Prostate gland (tissue), 2 donors: ENCODE measurements at regions not wholly inside any gene's neighbourhood (a gene's known extent, or its start where the extent isn't known, plus 50 kb on each side); places are given as distances from the start of the nearest gene placed in this dataset.

ENCODE experiments used
- CTCF ChIP-seq, 4 experiments: fragments of 200-600 bp in 2 of 4; fragments of 450-650 bp in 2 of 4; sonication (generic) in 2 of 4; IDR thresholded peaks; 1 replicate in 3 of 4; 2 replicates in 1 of 4; pipeline ENCODE4 v1.5.1; 2016 to 2019; ENCODE audit warnings: antibody characterized with exemption in 4 of 4, mild to moderate bottlenecking in 2 of 4, moderate library complexity in 2 of 4
- POLR2A ChIP-seq: fragments of 450-650 bp; IDR thresholded peaks from one replicate; pipeline ENCODE4 v1.6.1; 2016; ENCODE audit warnings: antibody characterized with exemption, mild to moderate bottlenecking
- POLR2AphosphoS5 ChIP-seq: sonication (generic); formaldehyde crosslinking; IDR thresholded peaks from one replicate; pipeline ENCODE4 v1.6.1; 2017; ENCODE audit warnings: antibody characterized with exemption

- no peak for TF ChIP-seq CTCF (IDR thresholded peaks at IDR 0.05)
- no peak for TF ChIP-seq POLR2AphosphoS5
- TF ChIP-seq POLR2A, result no peak
Observed at GRCh38 chr3:103965764-103966163, 1400.9 kb upstream of the ALCAM start.
